ENCODE measurements at regions not wholly inside any gene's neighbourhood (a gene's known extent, or its start where the extent isn't known, plus 50 kb on each side); places are given as distances from the start of the nearest gene placed in this dataset.

DNA sequence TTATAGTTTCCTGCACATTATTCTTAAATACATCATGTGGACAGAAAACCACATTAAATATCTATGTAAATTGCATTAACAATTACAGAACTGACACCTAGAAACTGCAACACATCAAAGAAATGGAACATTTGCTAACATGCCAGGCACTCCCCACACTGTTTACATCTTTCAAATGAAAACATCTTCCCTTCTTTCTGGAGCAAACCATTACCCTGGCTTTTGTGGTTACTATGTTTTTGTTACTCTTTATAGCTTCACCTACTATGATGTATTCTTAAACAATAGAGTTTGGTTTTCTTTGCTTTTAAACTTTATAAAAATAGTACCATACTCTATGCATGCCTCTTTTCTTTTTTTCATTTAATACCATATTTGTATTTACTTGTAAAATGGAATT, 1894.5 kb upstream of the CELF4 start:
- FAIRE-seq: no peak

GRCh38 chr18:39455285-39455684, 1889.7 kb upstream of the CELF4 start:
- Histone ChIP-seq H3K36me3 (ENCODE audit: insufficient read depth, low read length) (no peaks in the 10 kb centered on the region), H4K20me1 (ENCODE audit: insufficient read depth, low read length) (no peaks in the 10 kb centered on the region), H3K9ac (ENCODE audit: low read length) (no peak overlapping the region), H3K9me3 (ENCODE audit: insufficient read depth, low read depth, low read length) (no peaks in the 10 kb centered on the region), H3K27me3 (ENCODE audit: insufficient read depth, low read length) (no peaks in the 10 kb centered on the region), H3K4me2 (ENCODE audit: low read length) (no peak overlapping the region), H3K4me1 (ENCODE audit: insufficient read depth, low read length) (peaks cover 3% of the 10 kb centered on the region), H3K4me3 (ENCODE audit: insufficient read depth, low read depth, low read length) (no peak overlapping the region), H3K79me2 (ENCODE audit: insufficient read depth, low read length) (no peaks in the 10 kb centered on the region), H2AFZ (ENCODE audit: low read depth, low read length) (no peak overlapping the region), H3K27ac (ENCODE audit: low read depth, low read length) (no peak overlapping the region)
- FAIRE-seq (no peak), DNase-seq (ENCODE audit: low read depth) (peak; percentile 46)
- H3K4me3 Mint-ChIP-seq (ENCODE audit: unreplicated experiment): no peak overlapping the region
- H3K9me3 Mint-ChIP-seq (ENCODE audit: unreplicated experiment): no peaks in the 10 kb centered on the region
- no peak for TF ChIP-seq CTCF (IDR thresholded peaks at IDR 0.05; ENCODE audit: insufficient read depth, low read depth, low read length)
- TF ChIP-seq EZH2 (IDR thresholded peaks at IDR 0.05; ENCODE audit: insufficient read depth, low read length): no peak
- no peak overlapping the region for H3K27ac Mint-ChIP-seq (ENCODE audit: unreplicated experiment)
- no peaks in the 10 kb centered on the region for H3K27me3 Mint-ChIP-seq (ENCODE audit: low read depth, unreplicated experiment)
- no peaks in the 10 kb centered on the region for H3K36me3 Mint-ChIP-seq (ENCODE audit: low read depth, unreplicated experiment)
- peaks cover 13% of the 10 kb centered on the region for H3K4me1 Mint-ChIP-seq (ENCODE audit: low read depth, unreplicated experiment)

More for the DNA sequence above, 1894.5 kb upstream of the CELF4 start:
- no peak overlapping the region for H3K27ac Mint-ChIP-seq (ENCODE audit: unreplicated experiment)
- H3K27me3 Mint-ChIP-seq (ENCODE audit: low read depth, unreplicated experiment): no peaks in the 10 kb centered on the region
- no peak overlapping the region for H3K4me2 ChIP-seq (ENCODE audit: low read length)
- H3K9me3 Mint-ChIP-seq (ENCODE audit: unreplicated experiment): no peaks in the 10 kb centered on the region
- H3K4me1 ChIP-seq (ENCODE audit: insufficient read depth, low read length): no peaks in the 10 kb centered on the region
- no peak overlapping the region for H2AFZ ChIP-seq (ENCODE audit: low read depth, low read length)
- no peaks in the 10 kb centered on the region for H3K9me3 ChIP-seq (ENCODE audit: insufficient read depth, low read depth, low read length)
- no peak for TF ChIP-seq EZH2 (IDR thresholded peaks at IDR 0.05; ENCODE audit: insufficient read depth, low read length)
- no peak for TF ChIP-seq CTCF (IDR thresholded peaks at IDR 0.05; ENCODE audit: insufficient read depth, low read depth, low read length)
- no peak overlapping the region for H3K9ac ChIP-seq (ENCODE audit: low read length)
- no peaks in the 10 kb centered on the region for H3K79me2 ChIP-seq (ENCODE audit: insufficient read depth, low read length)
- H4K20me1 ChIP-seq (ENCODE audit: insufficient read depth, low read length): no peaks in the 10 kb centered on the region
- H3K4me3 Mint-ChIP-seq (ENCODE audit: unreplicated experiment): no peak overlapping the region
- H3K27me3 ChIP-seq (ENCODE audit: insufficient read depth, low read length): no peaks in the 10 kb centered on the region
- no peak overlapping the region for H3K27ac ChIP-seq (ENCODE audit: low read depth, low read length)
- peaks cover 7% of the 10 kb centered on the region for H3K4me1 Mint-ChIP-seq (ENCODE audit: low read depth, unreplicated experiment)
- no peaks in the 10 kb centered on the region for H3K36me3 ChIP-seq (ENCODE audit: insufficient read depth, low read length)
- H3K36me3 Mint-ChIP-seq (ENCODE audit: low read depth, unreplicated experiment): no peaks in the 10 kb centered on the region
- DNase-seq (ENCODE audit: low read depth): no peak
- no peak overlapping the region for H3K4me3 ChIP-seq (ENCODE audit: insufficient read depth, low read depth, low read length)

- Histone ChIP-seq H4K20me1 (ENCODE audit: insufficient read depth, low read length) (no peaks in the 10 kb centered on the region), H3K9me3 (ENCODE audit: insufficient read depth, low read depth, low read length) (no peaks in the 10 kb centered on the region), H2AFZ (ENCODE audit: low read depth, low read length) (no peak overlapping the region), H3K27me3 (ENCODE audit: insufficient read depth, low read length) (no peaks in the 10 kb centered on the region), H3K27ac (ENCODE audit: low read depth, low read length) (no peak overlapping the region), H3K4me3 (ENCODE audit: insufficient read depth, low read depth, low read length) (no peak overlapping the region), H3K4me1 (ENCODE audit: insufficient read depth, low read length) (peaks cover 3% of the 10 kb centered on the region), H3K4me2 (ENCODE audit: low read length) (no peak overlapping the region), H3K79me2 (ENCODE audit: insufficient read depth, low read length) (no peaks in the 10 kb centered on the region), H3K9ac (ENCODE audit: low read length) (no peak overlapping the region), H3K36me3 (ENCODE audit: insufficient read depth, low read length) (no peaks in the 10 kb centered on the region)
- peaks cover 13% of the 10 kb centered on the region for H3K4me1 Mint-ChIP-seq (ENCODE audit: low read depth, unreplicated experiment)
- no peak for TF ChIP-seq EZH2 (IDR thresholded peaks at IDR 0.05; ENCODE audit: insufficient read depth, low read length)
- no peak for TF ChIP-seq CTCF (IDR thresholded peaks at IDR 0.05; ENCODE audit: insufficient read depth, low read depth, low read length)
- no peak for FAIRE-seq
- H3K36me3 Mint-ChIP-seq (ENCODE audit: low read depth, unreplicated experiment): no peaks in the 10 kb centered on the region
- H3K27me3 Mint-ChIP-seq (ENCODE audit: low read depth, unreplicated experiment): no peaks in the 10 kb centered on the region
- no peak overlapping the region for H3K27ac Mint-ChIP-seq (ENCODE audit: unreplicated experiment)
- H3K4me3 Mint-ChIP-seq (ENCODE audit: unreplicated experiment): no peak overlapping the region
- no peaks in the 10 kb centered on the region for H3K9me3 Mint-ChIP-seq (ENCODE audit: unreplicated experiment)
- no peak for DNase-seq (ENCODE audit: low read depth)
These were observed 1889.3 kb upstream of the CELF4 start for GRCh38 chr18:39454866-39455265.
